HepG2 (cell line): ENCODE measurements at regions not wholly inside any gene's neighbourhood (a gene's known extent, or its start where the extent isn't known, plus 50 kb on each side); places are given as distances from the start of the nearest gene placed in this dataset.

Source experiments
- ATAC-seq: fragments of 200-7000 bp; cut with Tn5 transposase; 3 replicates; pipeline ENCODE4 v1.9.1; 2020; ENCODE audit warnings: mild to moderate bottlenecking, moderate library complexity
- BruUV-seq: library from RNA; stranded (reverse); fragments of 400-500 nt; replicated peaks from 2 replicates; lab custom pipeline; 2021; lab: Mats Ljungman, UMichigan
- CTCF ChIA-PET: fragments of 300-600 bp; formaldehyde crosslinking; extraction: SDS; loops from one replicate; lab custom pipeline; 2021; ENCODE audit warnings: low total read pairs, inconsistent platforms, low intra/inter-chr PET ratio; lab: Yijun Ruan, JAX
- POLR2A ChIA-PET: fragments of 350-600 bp; sonication (Branson Sonifier 250); formaldehyde crosslinking; loops from one replicate; lab custom pipeline; 2020; ENCODE audit warnings: antibody characterized with exemption, inconsistent platforms; lab: Yijun Ruan, JAX
- DNase-seq: peaks from one replicate; pipeline ENCODE4 v3.0.0-alpha.2; 2015; ENCODE audit warnings: low spot score
- FAIRE-seq: peaks from 3 replicates; lab custom pipeline; 2011; peaks lifted over from hg19 to GRCh38; lab: Jason Lieb, UNC
- H2AFZ ChIP-seq: one replicate; pipeline ENCODE4 v1.6.1; 2011; ENCODE audit warnings: low read length, inconsistent platforms
- H3K27ac ChIP-seq: fragments of 300-600 bp; 3 replicates; pipeline ENCODE4 v1.8.0; 2011; ENCODE audit warnings: mixed run types, mild to moderate bottlenecking, mixed read lengths, low read length, inconsistent platforms; ENCODE audit not compliant: insufficient read depth; ENCODE audit errors: extremely low read length
- H3K27me3 ChIP-seq, 2 experiments: fragments of 200-600 bp in 1 of 2; 2 replicates in 1 of 2; 3 replicates in 1 of 2; pipeline versions ENCODE4 v1.6.0 to v1.8.0; 2011; ENCODE audit warnings: low read length in 2 of 2, mild to moderate bottlenecking in 2 of 2, moderate library complexity in 2 of 2, inconsistent platforms in 1 of 2; ENCODE audit not compliant: insufficient read depth in 2 of 2, control insufficient read depth in 1 of 2
- H3K36me3 ChIP-seq, 2 experiments: fragments of 200-600 bp in 1 of 2; replicated peaks in 1 of 2; 2 replicates in 1 of 2; 3 replicates in 1 of 2; pipeline versions ENCODE4 v1.5.1 to v1.8.0; 2011; ENCODE audit warnings: low read length in 2 of 2, inconsistent platforms in 1 of 2; ENCODE audit not compliant: insufficient read depth in 2 of 2, control insufficient read depth in 1 of 2
- H3K4me1 ChIP-seq: 2 replicates; pipeline ENCODE4 v1.5.1; 2012; ENCODE audit warnings: low read length, inconsistent platforms; ENCODE audit not compliant: insufficient read depth
- H3K4me2 ChIP-seq: 2 replicates; pipeline ENCODE4 v1.6.0; 2011; ENCODE audit warnings: low read depth, low read length, inconsistent platforms
- H3K4me3 ChIP-seq, 3 experiments: fragments of 200-600 bp in 1 of 3; sonication (generic), shearing (Covaris generic) in 1 of 3; replicated peaks in 1 of 3; 2 replicates each; pipeline ENCODE4 v1.5.1; 2011 to 2016; ENCODE audit warnings: low read length in 3 of 3, inconsistent platforms in 2 of 3, low read depth in 2 of 3, mild to moderate bottlenecking in 2 of 3, control low read depth in 1 of 3, mixed read lengths in 1 of 3; ENCODE audit not compliant: insufficient read depth in 1 of 3
- H3K79me2 ChIP-seq: one replicate; pipeline ENCODE4 v1.6.1; 2011; ENCODE audit warnings: low read length, inconsistent platforms; ENCODE audit not compliant: insufficient read depth
- H3K9ac ChIP-seq: 2 replicates; pipeline ENCODE4 v1.6.0; 2011; ENCODE audit warnings: mild to moderate bottlenecking, low read depth, low read length, inconsistent platforms; ENCODE audit not compliant: insufficient read depth
- H3K9me3 ChIP-seq: 2 replicates; pipeline ENCODE4 v1.5.1; 2012; ENCODE audit warnings: mild to moderate bottlenecking, low read length
- H4K20me1 ChIP-seq: 2 replicates; pipeline ENCODE4 v1.6.0; 2011; ENCODE audit warnings: inconsistent platforms, mild to moderate bottlenecking, low read length, moderate library complexity; ENCODE audit not compliant: insufficient read depth
- GABPA ChIP-seq, 2 experiments: IDR thresholded peaks; 2 replicates each; pipeline ENCODE4 v1.6.1; 2011 to 2016; ENCODE audit warnings: low read depth in 2 of 2, low read length in 1 of 2, missing biosample characterization in 1 of 2, missing genetic modification characterization in 1 of 2
- MED1 ChIP-seq: sonication (generic); formaldehyde crosslinking; IDR thresholded peaks from 2 replicates; pipeline ENCODE4 v1.4.0; 2020; ENCODE audit warnings: missing genetic modification reagents
- NFRKB ChIP-seq: fragments of 450-650 bp; IDR thresholded peaks from 2 replicates; pipeline ENCODE4 v1.6.1; 2017
- RCOR2 ChIP-seq: IDR thresholded peaks from 2 replicates; pipeline ENCODE4 v1.6.1; 2016; ENCODE audit warnings: missing biosample characterization, missing genetic modification reagents
- SP140L ChIP-seq: sonication (generic); formaldehyde crosslinking; IDR thresholded peaks from 2 replicates; pipeline ENCODE4 v1.4.0; 2020; ENCODE audit warnings: missing genetic modification reagents, borderline replicate concordance
- ZNF180 ChIP-seq: sonication (generic); formaldehyde crosslinking; IDR thresholded peaks from 2 replicates; pipeline ENCODE4 v1.4.0; 2020; ENCODE audit warnings: low read depth, missing genetic modification reagents, borderline replicate concordance
- ZNF256 ChIP-seq: sonication (generic); formaldehyde crosslinking; conservative IDR thresholded peaks from 2 replicates; pipeline ENCODE4 v1.4.0; 2020; ENCODE audit warnings: missing genetic modification reagents
- ZNF670 ChIP-seq: sonication (generic); formaldehyde crosslinking; IDR thresholded peaks from 2 replicates; pipeline ENCODE4 v1.8.0; 2022; ENCODE audit warnings: mild to moderate bottlenecking, missing genetic modification reagents, borderline replicate concordance
- ZNF761 ChIP-seq: sonication (generic); formaldehyde crosslinking; conservative IDR thresholded peaks from 2 replicates; pipeline ENCODE4 v1.4.0; 2020; ENCODE audit warnings: mild to moderate bottlenecking, missing genetic modification reagents
- ZNF839 ChIP-seq: sonication (generic); formaldehyde crosslinking; IDR thresholded peaks from 2 replicates; pipeline ENCODE4 v1.4.0; 2020; ENCODE audit warnings: missing genetic modification reagents, mild to moderate bottlenecking, borderline replicate concordance
- WGBS: methylation state at CpG from one replicate; pipeline ENCODE4 v1.1.6; 2017; ENCODE audit warnings: low lambda C conversion rate; 5-methylcytosine and 5-hydroxymethylcytosine counted together
- in situ Hi-C: cut with HindIII; loops from 2 replicates; pipeline ENCODE4 v1.10.0; 2017; ENCODE audit warnings: low pct_unique_long_range_greater_than_20kb; ENCODE audit not compliant: extremely low pct_ligation_motif_present
- intact Hi-C: fragments of 100-400 bp; cut with micrococcal nuclease; formaldehyde crosslinking; loops from one replicate; pipeline ENCODE4 v1.10.0; 2022; ENCODE audit not compliant: unreplicated experiment
- TF ChIP-seq, protein P1 (sequence below): sonication (generic); formaldehyde crosslinking; IDR thresholded peaks from 2 replicates; pipeline ENCODE4 v1.4.0; 2020; ENCODE audit warnings: mild to moderate bottlenecking, missing genetic modification reagents, borderline replicate concordance
- TF ChIP-seq, protein P2 (sequence below): IDR thresholded peaks from 2 replicates; pipeline ENCODE4 v1.6.1; 2016; ENCODE audit warnings: low read depth, borderline replicate concordance
- TF ChIP-seq, protein P3 (sequence below): sonication (generic); formaldehyde crosslinking; IDR thresholded peaks from 2 replicates; pipeline ENCODE4 v1.4.0; 2020; ENCODE audit warnings: low read depth, missing genetic modification reagents
- TF ChIP-seq, protein P4 (sequence below): sonication (generic); formaldehyde crosslinking; IDR thresholded peaks from 2 replicates; pipeline ENCODE4 v1.4.0; 2020; ENCODE audit warnings: missing genetic modification reagents

DNA sequence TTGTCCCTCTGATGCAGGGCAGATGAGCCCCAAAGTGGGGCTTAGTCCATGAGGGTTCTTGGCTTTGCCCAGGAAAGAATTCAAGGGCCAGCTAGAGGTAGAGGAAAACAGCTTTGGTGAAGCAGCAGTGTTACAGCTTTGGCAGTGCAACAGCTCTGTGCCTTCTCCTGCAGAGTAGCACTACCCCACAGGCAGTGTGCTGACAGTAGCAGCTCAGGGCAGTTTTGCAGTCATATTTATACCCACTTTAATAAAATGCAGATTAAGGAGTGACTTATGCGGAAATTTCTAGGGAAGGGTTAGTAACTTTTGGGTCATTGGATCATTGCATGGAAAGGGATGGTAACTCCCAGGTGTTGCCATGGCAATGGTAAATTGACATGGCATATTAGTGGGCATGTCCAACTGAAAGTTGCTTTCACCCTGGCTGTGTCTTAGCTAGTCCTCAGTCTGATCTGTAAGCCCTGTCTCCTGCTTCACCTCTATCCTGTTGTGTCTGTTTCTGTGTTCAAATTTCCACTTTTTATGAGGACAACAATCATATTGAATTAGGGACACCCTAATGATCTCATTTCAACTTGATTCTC is 241.3 kb upstream of the C2CD4B start:
- intact Hi-C loops (no loop called here), in situ Hi-C loops (no loop called here)
- H3K9me3 ChIP-seq = no peaks in the 10 kb centered on the region
- no peak overlapping the region for H3K9ac ChIP-seq
- ATAC-seq = no peak
- POLR2A ChIA-PET = interaction anchor here (0.6 kb wide), 1 partner anchor 14 kb away, joined by 3 read pairs; no protein-coding TSS in a partner anchor
- 80% methylated on average over 1 of the region's 1 CpG for WGBS
- no TSS peak for BruUV-seq
- H3K36me3 ChIP-seq = 0 out of 5 replicates have a peak, but pooled peaks cover 0 to under 1% of the 10 kb centered on the region in 2 experiments
- H3K4me2 ChIP-seq = no peak overlapping the region
- no peak for FAIRE-seq
- H3K27ac ChIP-seq = no peak overlapping the region
- H3K4me3 ChIP-seq = no peak overlapping the region
- TF ChIP-seq RCOR2 (no peak), ZNF180 (no peak), NFRKB (no peak), ZNF761 (CRISPR knock-in tag) (no peak), ZNF839 (CRISPR knock-in tag) (no peak), MED1 (CRISPR knock-in tag) (no peak), GABPA (IDR thresholded peaks at IDR 0.05; ENCODE audit: low read depth, low read length) (no peak), GABPA (CRISPR knock-in tag; IDR thresholded peaks at IDR 0.05; ENCODE audit: low read depth) (no peak), ZNF256 (CRISPR knock-in tag) (no peak), ZNF670 (CRISPR knock-in tag) (no peak), SP140L (no peak)
- TF ChIP-seq, protein P1, sequence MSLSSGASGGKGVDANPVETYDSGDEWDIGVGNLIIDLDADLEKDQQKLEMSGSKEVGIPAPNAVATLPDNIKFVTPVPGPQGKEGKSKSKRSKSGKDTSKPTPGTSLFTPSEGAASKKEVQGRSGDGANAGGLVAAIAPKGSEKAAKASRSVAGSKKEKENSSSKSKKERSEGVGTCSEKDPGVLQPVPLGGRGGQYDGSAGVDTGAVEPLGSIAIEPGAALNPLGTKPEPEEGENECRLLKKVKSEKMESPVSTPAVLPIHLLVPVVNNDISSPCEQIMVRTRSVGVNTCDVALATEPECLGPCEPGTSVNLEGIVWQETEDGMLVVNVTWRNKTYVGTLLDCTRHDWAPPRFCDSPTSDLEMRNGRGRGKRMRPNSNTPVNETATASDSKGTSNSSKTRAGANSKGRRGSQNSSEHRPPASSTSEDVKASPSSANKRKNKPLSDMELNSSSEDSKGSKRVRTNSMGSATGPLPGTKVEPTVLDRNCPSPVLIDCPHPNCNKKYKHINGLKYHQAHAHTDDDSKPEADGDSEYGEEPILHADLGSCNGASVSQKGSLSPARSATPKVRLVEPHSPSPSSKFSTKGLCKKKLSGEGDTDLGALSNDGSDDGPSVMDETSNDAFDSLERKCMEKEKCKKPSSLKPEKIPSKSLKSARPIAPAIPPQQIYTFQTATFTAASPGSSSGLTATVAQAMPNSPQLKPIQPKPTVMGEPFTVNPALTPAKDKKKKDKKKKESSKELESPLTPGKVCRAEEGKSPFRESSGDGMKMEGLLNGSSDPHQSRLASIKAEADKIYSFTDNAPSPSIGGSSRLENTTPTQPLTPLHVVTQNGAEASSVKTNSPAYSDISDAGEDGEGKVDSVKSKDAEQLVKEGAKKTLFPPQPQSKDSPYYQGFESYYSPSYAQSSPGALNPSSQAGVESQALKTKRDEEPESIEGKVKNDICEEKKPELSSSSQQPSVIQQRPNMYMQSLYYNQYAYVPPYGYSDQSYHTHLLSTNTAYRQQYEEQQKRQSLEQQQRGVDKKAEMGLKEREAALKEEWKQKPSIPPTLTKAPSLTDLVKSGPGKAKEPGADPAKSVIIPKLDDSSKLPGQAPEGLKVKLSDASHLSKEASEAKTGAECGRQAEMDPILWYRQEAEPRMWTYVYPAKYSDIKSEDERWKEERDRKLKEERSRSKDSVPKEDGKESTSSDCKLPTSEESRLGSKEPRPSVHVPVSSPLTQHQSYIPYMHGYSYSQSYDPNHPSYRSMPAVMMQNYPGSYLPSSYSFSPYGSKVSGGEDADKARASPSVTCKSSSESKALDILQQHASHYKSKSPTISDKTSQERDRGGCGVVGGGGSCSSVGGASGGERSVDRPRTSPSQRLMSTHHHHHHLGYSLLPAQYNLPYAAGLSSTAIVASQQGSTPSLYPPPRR (CRISPR knock-in tag) = no peak
- TF ChIP-seq, protein P2, sequence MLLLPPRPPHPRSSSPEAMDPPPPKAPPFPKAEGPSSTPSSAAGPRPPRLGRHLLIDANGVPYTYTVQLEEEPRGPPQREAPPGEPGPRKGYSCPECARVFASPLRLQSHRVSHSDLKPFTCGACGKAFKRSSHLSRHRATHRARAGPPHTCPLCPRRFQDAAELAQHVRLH (CRISPR knock-in tag) = no peak
- TF ChIP-seq, protein P3, sequence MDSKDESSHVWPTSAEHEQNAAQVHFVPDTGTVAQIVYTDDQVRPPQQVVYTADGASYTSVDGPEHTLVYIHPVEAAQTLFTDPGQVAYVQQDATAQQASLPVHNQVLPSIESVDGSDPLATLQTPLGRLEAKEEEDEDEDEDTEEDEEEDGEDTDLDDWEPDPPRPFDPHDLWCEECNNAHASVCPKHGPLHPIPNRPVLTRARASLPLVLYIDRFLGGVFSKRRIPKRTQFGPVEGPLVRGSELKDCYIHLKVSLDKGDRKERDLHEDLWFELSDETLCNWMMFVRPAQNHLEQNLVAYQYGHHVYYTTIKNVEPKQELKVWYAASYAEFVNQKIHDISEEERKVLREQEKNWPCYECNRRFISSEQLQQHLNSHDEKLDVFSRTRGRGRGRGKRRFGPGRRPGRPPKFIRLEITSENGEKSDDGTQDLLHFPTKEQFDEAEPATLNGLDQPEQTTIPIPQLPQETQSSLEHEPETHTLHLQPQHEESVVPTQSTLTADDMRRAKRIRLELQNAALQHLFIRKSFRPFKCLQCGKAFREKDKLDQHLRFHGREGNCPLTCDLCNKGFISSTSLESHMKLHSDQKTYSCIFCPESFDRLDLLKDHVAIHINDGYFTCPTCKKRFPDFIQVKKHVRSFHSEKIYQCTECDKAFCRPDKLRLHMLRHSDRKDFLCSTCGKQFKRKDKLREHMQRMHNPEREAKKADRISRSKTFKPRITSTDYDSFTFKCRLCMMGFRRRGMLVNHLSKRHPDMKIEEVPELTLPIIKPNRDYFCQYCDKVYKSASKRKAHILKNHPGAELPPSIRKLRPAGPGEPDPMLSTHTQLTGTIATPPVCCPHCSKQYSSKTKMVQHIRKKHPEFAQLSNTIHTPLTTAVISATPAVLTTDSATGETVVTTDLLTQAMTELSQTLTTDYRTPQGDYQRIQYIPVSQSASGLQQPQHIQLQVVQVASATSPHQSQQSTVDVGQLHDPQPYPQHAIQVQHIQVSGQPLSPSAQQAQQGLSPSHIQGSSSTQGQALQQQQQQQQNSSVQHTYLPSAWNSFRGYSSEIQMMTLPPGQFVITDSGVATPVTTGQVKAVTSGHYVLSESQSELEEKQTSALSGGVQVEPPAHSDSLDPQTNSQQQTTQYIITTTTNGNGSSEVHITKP (CRISPR knock-in tag) = no peak
- TF ChIP-seq, protein P4, sequence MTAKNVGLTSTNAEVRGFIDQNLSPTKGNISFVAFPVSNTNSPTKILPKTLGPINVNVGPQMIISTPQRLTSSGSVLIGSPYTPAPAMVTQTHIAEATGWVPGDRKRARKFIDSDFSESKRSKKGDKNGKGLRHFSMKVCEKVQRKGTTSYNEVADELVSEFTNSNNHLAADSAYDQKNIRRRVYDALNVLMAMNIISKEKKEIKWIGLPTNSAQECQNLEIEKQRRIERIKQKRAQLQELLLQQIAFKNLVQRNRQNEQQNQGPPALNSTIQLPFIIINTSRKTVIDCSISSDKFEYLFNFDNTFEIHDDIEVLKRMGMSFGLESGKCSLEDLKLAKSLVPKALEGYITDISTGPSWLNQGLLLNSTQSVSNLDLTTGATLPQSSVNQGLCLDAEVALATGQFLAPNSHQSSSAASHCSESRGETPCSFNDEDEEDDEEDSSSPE (CRISPR knock-in tag) = no peak
- no peaks in the 10 kb centered on the region for H3K27me3 ChIP-seq
- no peak for DNase-seq
- H2AFZ ChIP-seq = no peak overlapping the region
- CTCF ChIA-PET = no interaction called here
- no peaks in the 10 kb centered on the region; the same call in 1 of the 2 replicates for H3K4me1 ChIP-seq
- no peaks in the 10 kb centered on the region for H4K20me1 ChIP-seq
- no peaks in the 10 kb centered on the region for H3K79me2 ChIP-seq
